ENCODE measurements at regions not wholly inside any gene's neighbourhood (a gene's known extent, or its start where the extent isn't known, plus 50 kb on each side); places are given as distances from the start of the nearest gene placed in this dataset.

- under 1% methylated on average over 9 of the region's 10 CpGs for WGBS (ENCODE audit: insufficient coverage, low coverage, missing lambda C conversion rate)
- FAIRE-seq = no peak
- H3K9me1 ChIP-seq (ENCODE audit: control insufficient read depth, insufficient read depth, low read length) = no peaks in the 10 kb centered on the region
- intact Hi-C loops (cut with micrococcal nuclease) (no loop called here), in situ Hi-C loops (cut with MboI) (no loop called here)
- no peaks in the 10 kb centered on the region for H4K20me1 ChIP-seq (replicated peaks; ENCODE audit: control insufficient read depth, insufficient read depth, low read length)
- no peaks in the 10 kb centered on the region for H3K9me3 ChIP-seq (replicated peaks; ENCODE audit: control insufficient read depth, insufficient read depth, low read depth, low read length)
- H3K27me3 ChIP-seq (ENCODE audit: control insufficient read depth in 2 of 2, insufficient read depth in 2 of 2, low read length in 2 of 2) = no peaks in the 10 kb centered on the region
- H3K4me2 ChIP-seq (ENCODE audit: insufficient read depth, low read length) = no peak overlapping the region
- H3K27ac ChIP-seq (ENCODE audit: extremely low read depth, low read depth, low read length) = no peak overlapping the region
- TF ChIP-seq CBX5 (IDR thresholded peaks at IDR 0.05; ENCODE audit: borderline replicate concordance, low read depth) = no peak
- TF ChIP-seq ZNF253 (CRISPR knock-in tag; conservative IDR thresholded peaks at IDR 0.05) = no peak
- TF ChIP-seq ETV1 (tag; conservative IDR thresholded peaks at IDR 0.05; ENCODE audit: low read depth) = no peak
- TF ChIP-seq, protein P1, sequence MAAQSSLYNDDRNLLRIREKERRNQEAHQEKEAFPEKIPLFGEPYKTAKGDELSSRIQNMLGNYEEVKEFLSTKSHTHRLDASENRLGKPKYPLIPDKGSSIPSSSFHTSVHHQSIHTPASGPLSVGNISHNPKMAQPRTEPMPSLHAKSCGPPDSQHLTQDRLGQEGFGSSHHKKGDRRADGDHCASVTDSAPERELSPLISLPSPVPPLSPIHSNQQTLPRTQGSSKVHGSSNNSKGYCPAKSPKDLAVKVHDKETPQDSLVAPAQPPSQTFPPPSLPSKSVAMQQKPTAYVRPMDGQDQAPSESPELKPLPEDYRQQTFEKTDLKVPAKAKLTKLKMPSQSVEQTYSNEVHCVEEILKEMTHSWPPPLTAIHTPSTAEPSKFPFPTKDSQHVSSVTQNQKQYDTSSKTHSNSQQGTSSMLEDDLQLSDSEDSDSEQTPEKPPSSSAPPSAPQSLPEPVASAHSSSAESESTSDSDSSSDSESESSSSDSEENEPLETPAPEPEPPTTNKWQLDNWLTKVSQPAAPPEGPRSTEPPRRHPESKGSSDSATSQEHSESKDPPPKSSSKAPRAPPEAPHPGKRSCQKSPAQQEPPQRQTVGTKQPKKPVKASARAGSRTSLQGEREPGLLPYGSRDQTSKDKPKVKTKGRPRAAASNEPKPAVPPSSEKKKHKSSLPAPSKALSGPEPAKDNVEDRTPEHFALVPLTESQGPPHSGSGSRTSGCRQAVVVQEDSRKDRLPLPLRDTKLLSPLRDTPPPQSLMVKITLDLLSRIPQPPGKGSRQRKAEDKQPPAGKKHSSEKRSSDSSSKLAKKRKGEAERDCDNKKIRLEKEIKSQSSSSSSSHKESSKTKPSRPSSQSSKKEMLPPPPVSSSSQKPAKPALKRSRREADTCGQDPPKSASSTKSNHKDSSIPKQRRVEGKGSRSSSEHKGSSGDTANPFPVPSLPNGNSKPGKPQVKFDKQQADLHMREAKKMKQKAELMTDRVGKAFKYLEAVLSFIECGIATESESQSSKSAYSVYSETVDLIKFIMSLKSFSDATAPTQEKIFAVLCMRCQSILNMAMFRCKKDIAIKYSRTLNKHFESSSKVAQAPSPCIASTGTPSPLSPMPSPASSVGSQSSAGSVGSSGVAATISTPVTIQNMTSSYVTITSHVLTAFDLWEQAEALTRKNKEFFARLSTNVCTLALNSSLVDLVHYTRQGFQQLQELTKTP (IDR thresholded peaks at IDR 0.05; ENCODE audit: low read depth in 1 of 2, partially characterized antibody in 2 of 2) = no peak
- no peak for TF ChIP-seq NEUROD1 (IDR thresholded peaks at IDR 0.05; ENCODE audit: borderline replicate concordance, low read depth, low read length, partially characterized antibody)
- TF ChIP-seq LCOR (CRISPR knock-in tag; IDR thresholded peaks at IDR 0.05) = no peak
- TF ChIP-seq ZNF175 (CRISPR knock-in tag; IDR thresholded peaks at IDR 0.05; ENCODE audit: low read depth) = no peak
- TF ChIP-seq, protein P2, sequence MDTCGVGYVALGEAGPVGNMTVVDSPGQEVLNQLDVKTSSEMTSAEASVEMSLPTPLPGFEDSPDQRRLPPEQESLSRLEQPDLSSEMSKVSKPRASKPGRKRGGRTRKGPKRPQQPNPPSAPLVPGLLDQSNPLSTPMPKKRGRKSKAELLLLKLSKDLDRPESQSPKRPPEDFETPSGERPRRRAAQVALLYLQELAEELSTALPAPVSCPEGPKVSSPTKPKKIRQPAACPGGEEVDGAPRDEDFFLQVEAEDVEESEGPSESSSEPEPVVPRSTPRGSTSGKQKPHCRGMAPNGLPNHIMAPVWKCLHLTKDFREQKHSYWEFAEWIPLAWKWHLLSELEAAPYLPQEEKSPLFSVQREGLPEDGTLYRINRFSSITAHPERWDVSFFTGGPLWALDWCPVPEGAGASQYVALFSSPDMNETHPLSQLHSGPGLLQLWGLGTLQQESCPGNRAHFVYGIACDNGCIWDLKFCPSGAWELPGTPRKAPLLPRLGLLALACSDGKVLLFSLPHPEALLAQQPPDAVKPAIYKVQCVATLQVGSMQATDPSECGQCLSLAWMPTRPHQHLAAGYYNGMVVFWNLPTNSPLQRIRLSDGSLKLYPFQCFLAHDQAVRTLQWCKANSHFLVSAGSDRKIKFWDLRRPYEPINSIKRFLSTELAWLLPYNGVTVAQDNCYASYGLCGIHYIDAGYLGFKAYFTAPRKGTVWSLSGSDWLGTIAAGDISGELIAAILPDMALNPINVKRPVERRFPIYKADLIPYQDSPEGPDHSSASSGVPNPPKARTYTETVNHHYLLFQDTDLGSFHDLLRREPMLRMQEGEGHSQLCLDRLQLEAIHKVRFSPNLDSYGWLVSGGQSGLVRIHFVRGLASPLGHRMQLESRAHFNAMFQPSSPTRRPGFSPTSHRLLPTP (IDR thresholded peaks at IDR 0.05; ENCODE audit: borderline replicate concordance, extremely low read depth, insufficient read length) = no peak
- ATAC-seq = no peak
- no peak overlapping the region for H2AFZ ChIP-seq (ENCODE audit: low read depth, low read length)
- H3K79me2 ChIP-seq (ENCODE audit: control insufficient read depth, insufficient read depth, low read length) = no peaks in the 10 kb centered on the region
- no peak overlapping the region for H3K9ac ChIP-seq (ENCODE audit: insufficient read depth in 1 of 2, low read depth in 2 of 2, low read length in 2 of 2)
- H3K4me1 ChIP-seq (replicated peaks in 1 of 2; ENCODE audit: control insufficient read depth in 2 of 2, insufficient read depth in 2 of 2, low read length in 2 of 2) = no peaks in the 10 kb centered on the region
- DNase-seq (ENCODE audit: extremely low read depth in 1 of 4, low spot score in 3 of 4) = no peak
- BruUV-seq (replicated peaks) = no TSS peak
- no peaks in the 10 kb centered on the region for H3K36me3 ChIP-seq (ENCODE audit: control insufficient read depth, insufficient read depth, low read length)
- ChIA-PET CTCF (ENCODE audit: low intra/inter-chr PET ratio) (no interaction called here), POLR2A (no interaction called here)
- no peak overlapping the region for H3K4me3 ChIP-seq
Measured at GRCh38 chr9:20242510-20243189, 379.6 kb downstream of the MLLT3 start.
